Hippocampal formation (tissue), 2 donors: ENCODE measurements at regions not wholly inside any gene's neighbourhood (a gene's known extent, or its start where the extent isn't known, plus 50 kb on each side); places are given as distances from the start of the nearest gene placed in this dataset.

Experiments used
- DNase-seq, 2 donors: peaks; one replicate each; lab custom pipeline; 2025; lab: John Stamatoyannopoulos, UW

GRCh38 chr12:98211909-98212695 is 303.3 kb upstream of the TMPO start:
- no peak for DNase-seq

- DNase-seq: no peak
Observed at GRCh38 chr12:98213556-98213955, 301.8 kb upstream of the TMPO start.

GRCh38 chr12:98217257-98217656 is 298.1 kb upstream of the TMPO start:
- no peak for DNase-seq

- no peak for DNase-seq
Observed at GRCh38 chr12:98220636-98221035, 294.8 kb upstream of the TMPO start.

GRCh38 chr12:98221243-98221808 is 294.1 kb upstream of the TMPO start:
- DNase-seq: no peak

GRCh38 chr12:98222135-98222534 is 293.3 kb upstream of the TMPO start:
- DNase-seq: no peak

- no peak for DNase-seq
Observed at GRCh38 chr12:98224584-98225221, 290.7 kb upstream of the TMPO start.

GRCh38 chr12:98227162-98227561 is 288.2 kb upstream of the TMPO start:
- DNase-seq: no peak

- DNase-seq: no peak
Observed at GRCh38 chr12:98228683-98229539, 286.5 kb upstream of the TMPO start.

GRCh38 chr12:98229540-98229924 is 285.9 kb upstream of the TMPO start:
- DNase-seq: no peak

GRCh38 chr12:98232753-98233390 is 282.5 kb upstream of the TMPO start:
- no peak for DNase-seq

GRCh38 chr12:98235301-98235700 is 280.1 kb upstream of the TMPO start:
- no peak for DNase-seq

- no peak for DNase-seq
Observed at GRCh38 chr12:98238515-98239130, 276.8 kb upstream of the TMPO start.

GRCh38 chr12:98243190-98243589 is 272.2 kb upstream of the TMPO start:
- DNase-seq: no peak

- no peak for DNase-seq
Observed at GRCh38 chr12:98244136-98244535, 271.3 kb upstream of the TMPO start.

- DNase-seq: no peak
Observed at GRCh38 chr12:98253207-98254037, 262.0 kb upstream of the TMPO start.

GRCh38 chr12:98256830-98257229 is 258.6 kb upstream of the TMPO start:
- no peak for DNase-seq

- no peak for DNase-seq
Observed at GRCh38 chr12:98259693-98260092, 255.7 kb upstream of the TMPO start.

- DNase-seq: no peak
Observed at GRCh38 chr12:98260276-98260675, 255.1 kb upstream of the TMPO start.

- no peak for DNase-seq
Observed at GRCh38 chr12:98262902-98263301, 252.5 kb upstream of the TMPO start.
